A549 (cell line): ENCODE measurements at regions not wholly inside any gene's neighbourhood (a gene's known extent, or its start where the extent isn't known, plus 50 kb on each side); places are given as distances from the start of the nearest gene placed in this dataset.

ENCODE experiments used
- BHLHE40 ChIP-seq: IDR thresholded peaks from 2 replicates; pipeline ENCODE4 v1.6.1; 2012; ENCODE audit warnings: low read depth, low read length, inconsistent platforms
- CBX8 ChIP-seq: fragments of 200-600 bp; sonication (generic); IDR thresholded peaks from 2 replicates; pipeline ENCODE4 v1.6.1; 2016
- CTCF ChIP-seq: fragments of >200 bp; sonication (Bioruptor Twin); formaldehyde crosslinking; IDR thresholded peaks from 3 replicates; pipeline ENCODE4 v1.5.1; 2016
- ELK1 ChIP-seq: fragments of 150-350 bp; IDR thresholded peaks from 2 replicates; pipeline ENCODE4 v1.6.1; 2014; ENCODE audit warnings: low read depth, mild to moderate bottlenecking, low read length
- EP300 ChIP-seq, 2 experiments: fragments of >200 bp; sonication (Bioruptor Twin); formaldehyde crosslinking; IDR thresholded peaks; 2 replicates in 1 of 2; 3 replicates in 1 of 2; pipeline ENCODE4 v1.6.1; 2016 to 2017
- ESRRA ChIP-seq: fragments of 150-350 bp; IDR thresholded peaks from 2 replicates; pipeline ENCODE4 v1.6.1; 2014; ENCODE audit warnings: mild to moderate bottlenecking, low read length, borderline replicate concordance
- JUN ChIP-seq, 2 experiments: fragments of >200 bp; sonication (Bioruptor Twin); formaldehyde crosslinking; IDR thresholded peaks; 2 replicates in 1 of 2; 3 replicates in 1 of 2; pipeline ENCODE4 v1.6.1; 2016 to 2017
- JUNB ChIP-seq: fragments of >200 bp; sonication (Bioruptor Twin); formaldehyde crosslinking; IDR thresholded peaks from 2 replicates; pipeline ENCODE4 v1.6.1; 2016
- MAFK ChIP-seq: fragments of 450-650 bp; IDR thresholded peaks from 2 replicates; pipeline ENCODE4 v1.6.1; 2014; ENCODE audit not compliant: partially characterized antibody
- MYC ChIP-seq: IDR thresholded peaks from 2 replicates; pipeline ENCODE4 v1.6.1; 2012; ENCODE audit warnings: mild to moderate bottlenecking, inconsistent platforms, low read length, improper control_type of control experiment, borderline replicate concordance
- POLR2A ChIP-seq: IDR thresholded peaks from 2 replicates; pipeline ENCODE4 v1.6.1; 2012; ENCODE audit warnings: mild to moderate bottlenecking, low read length
- RAD21 ChIP-seq, 2 experiments: fragments of >200 bp in 1 of 2; sonication (Bioruptor Twin) in 1 of 2; formaldehyde crosslinking in 1 of 2; IDR thresholded peaks in 1 of 2; conservative IDR thresholded peaks in 1 of 2; 2 replicates in 1 of 2; 3 replicates in 1 of 2; pipeline ENCODE4 v1.6.1; 2012 to 2018; ENCODE audit warnings: inconsistent platforms in 1 of 2
- REST ChIP-seq: fragments of 200-600 bp; sonication (generic); IDR thresholded peaks from 2 replicates; pipeline ENCODE4 v1.6.1; 2016; ENCODE audit warnings: antibody characterized with exemption, mild to moderate bottlenecking, moderate library complexity
- SMC3 ChIP-seq: fragments of >200 bp; sonication (Bioruptor Twin); formaldehyde crosslinking; IDR thresholded peaks from 3 replicates; pipeline ENCODE4 v1.6.1; 2018; ENCODE audit warnings: inconsistent platforms

GRCh38 chr11:107180236-107180635 is 162.0 kb upstream of the GUCY1A2 start:
- TF ChIP-seq POLR2A, result no peak
- no peak for TF ChIP-seq REST
- no peak for TF ChIP-seq CTCF
- TF ChIP-seq BHLHE40, result no peak
- TF ChIP-seq EP300 (IDR thresholded peaks at IDR 0.05), result no peak
- TF ChIP-seq JUN (IDR thresholded peaks at IDR 0.05), result no peak
- no peak for TF ChIP-seq MYC
- no peak for TF ChIP-seq MAFK
- TF ChIP-seq ESRRA, result no peak
- no peak for TF ChIP-seq RAD21 (conservative IDR thresholded peaks at IDR 0.05 in 1 of 2, IDR thresholded peaks at IDR 0.05 in 1 of 2)
- no peak for TF ChIP-seq JUNB
- no peak for TF ChIP-seq ELK1
- TF ChIP-seq SMC3, result no peak
- no peak for TF ChIP-seq CBX8
